ENCODE measurements at regions not wholly inside any gene's neighbourhood (a gene's known extent, or its start where the extent isn't known, plus 50 kb on each side); places are given as distances from the start of the nearest gene placed in this dataset.

DNA sequence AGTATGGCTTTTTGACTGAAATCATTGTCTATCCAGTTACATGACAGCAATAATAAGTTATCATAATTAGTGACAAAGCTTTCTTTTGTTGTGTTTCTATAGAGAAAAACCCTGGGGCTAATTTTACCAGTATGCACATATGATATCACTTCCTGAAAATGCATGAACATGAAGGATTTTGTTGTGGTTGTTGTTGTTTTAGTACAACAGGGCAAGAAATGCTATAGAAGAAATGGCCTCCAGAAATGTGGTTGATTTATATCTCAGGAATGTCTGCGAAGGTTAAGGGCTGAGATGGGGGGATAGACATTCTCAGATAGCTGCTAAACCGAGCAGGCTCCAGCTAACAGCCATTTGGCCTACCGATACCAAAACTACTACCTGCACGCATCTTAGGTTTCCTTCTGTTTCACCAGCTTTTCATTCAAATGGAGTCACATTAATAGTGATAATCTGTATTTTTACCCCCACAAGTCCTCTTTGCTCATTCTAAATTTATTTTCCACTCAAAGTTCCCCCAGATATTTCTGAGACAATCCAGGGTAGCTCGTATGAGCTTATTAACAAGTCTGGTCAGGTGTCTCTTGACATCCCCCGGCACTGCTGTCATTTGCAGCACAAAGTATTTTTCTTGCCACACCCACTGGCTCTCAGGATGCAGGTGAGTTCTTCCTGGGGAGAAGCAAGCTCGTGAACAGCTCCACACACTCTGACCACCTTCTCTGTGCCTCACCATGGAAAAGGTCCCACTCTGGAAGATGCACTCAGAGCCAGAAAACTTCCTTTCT is 232.4 kb upstream of the GAS1 start:
- Histone ChIP-seq H3K27ac (no peak overlapping the region), H3K4me3 (no peak overlapping the region), H3K4me1 (no peaks in the 10 kb centered on the region), H3K9me3 (no peaks in the 10 kb centered on the region), H3K27me3 (ENCODE audit: low read depth) (no peaks in the 10 kb centered on the region), H3K36me3 (no peaks in the 10 kb centered on the region)
- no peak for ATAC-seq
- intact Hi-C loops (cut with DNase I) = no loop called here
- TF ChIP-seq, protein P1, sequence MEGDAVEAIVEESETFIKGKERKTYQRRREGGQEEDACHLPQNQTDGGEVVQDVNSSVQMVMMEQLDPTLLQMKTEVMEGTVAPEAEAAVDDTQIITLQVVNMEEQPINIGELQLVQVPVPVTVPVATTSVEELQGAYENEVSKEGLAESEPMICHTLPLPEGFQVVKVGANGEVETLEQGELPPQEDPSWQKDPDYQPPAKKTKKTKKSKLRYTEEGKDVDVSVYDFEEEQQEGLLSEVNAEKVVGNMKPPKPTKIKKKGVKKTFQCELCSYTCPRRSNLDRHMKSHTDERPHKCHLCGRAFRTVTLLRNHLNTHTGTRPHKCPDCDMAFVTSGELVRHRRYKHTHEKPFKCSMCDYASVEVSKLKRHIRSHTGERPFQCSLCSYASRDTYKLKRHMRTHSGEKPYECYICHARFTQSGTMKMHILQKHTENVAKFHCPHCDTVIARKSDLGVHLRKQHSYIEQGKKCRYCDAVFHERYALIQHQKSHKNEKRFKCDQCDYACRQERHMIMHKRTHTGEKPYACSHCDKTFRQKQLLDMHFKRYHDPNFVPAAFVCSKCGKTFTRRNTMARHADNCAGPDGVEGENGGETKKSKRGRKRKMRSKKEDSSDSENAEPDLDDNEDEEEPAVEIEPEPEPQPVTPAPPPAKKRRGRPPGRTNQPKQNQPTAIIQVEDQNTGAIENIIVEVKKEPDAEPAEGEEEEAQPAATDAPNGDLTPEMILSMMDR (IDR thresholded peaks at IDR 0.05) = no peak
- DNase-seq = no peak

DNA sequence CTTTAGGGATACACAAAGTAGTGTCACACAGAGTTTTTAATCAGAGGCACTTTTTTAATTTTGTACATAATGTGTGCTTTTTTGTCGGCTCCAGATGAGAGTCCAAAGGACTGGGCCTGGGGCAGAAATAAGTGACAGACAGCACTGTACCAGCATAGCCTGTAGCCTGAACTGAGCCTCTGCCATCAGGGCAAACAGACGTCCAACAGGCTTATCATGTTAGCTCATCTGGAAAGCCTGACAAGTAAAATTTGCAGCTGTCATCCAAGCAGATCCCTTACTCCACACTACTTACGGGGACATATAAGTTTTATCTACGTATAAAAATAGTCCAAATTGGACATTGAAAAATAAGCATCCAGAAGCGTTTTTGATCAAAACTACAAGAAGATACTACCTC is 233.1 kb upstream of the GAS1 start:
- DNase-seq (no peak), ATAC-seq (no peak)
- Histone ChIP-seq H3K27ac (no peak overlapping the region), H3K9me3 (no peaks in the 10 kb centered on the region), H3K4me1 (no peaks in the 10 kb centered on the region), H3K4me3 (no peak overlapping the region), H3K27me3 (ENCODE audit: low read depth) (no peaks in the 10 kb centered on the region), H3K36me3 (no peaks in the 10 kb centered on the region)
- TF ChIP-seq, protein P1 (IDR thresholded peaks at IDR 0.05) = no peak
- intact Hi-C loops (cut with DNase I) = no loop called here

DNA sequence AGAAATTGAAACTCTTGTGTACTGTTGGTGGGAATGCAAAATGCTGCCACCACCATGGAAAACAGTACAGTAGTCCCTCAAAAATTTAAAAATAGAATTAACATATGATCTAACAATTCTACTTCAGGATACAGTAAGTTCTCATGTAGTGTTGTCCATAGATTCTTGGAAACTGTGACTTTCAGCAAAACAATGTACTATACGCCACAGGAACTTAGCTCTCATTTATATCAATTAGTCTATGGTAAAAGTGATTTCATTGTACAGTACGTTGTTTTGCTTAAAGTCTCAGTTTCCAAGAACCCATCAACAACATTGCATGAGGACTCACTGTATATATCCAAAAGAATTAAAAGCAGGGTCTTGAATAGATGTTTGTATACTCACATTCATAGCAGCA is 233.5 kb upstream of the GAS1 start:
- Histone ChIP-seq H3K4me1 (no peaks in the 10 kb centered on the region), H3K9me3 (no peaks in the 10 kb centered on the region), H3K4me3 (no peak overlapping the region), H3K27me3 (ENCODE audit: low read depth) (no peaks in the 10 kb centered on the region), H3K36me3 (no peaks in the 10 kb centered on the region), H3K27ac (no peak overlapping the region)
- no peak for ATAC-seq
- DNase-seq = no peak
- TF ChIP-seq, protein P1 (IDR thresholded peaks at IDR 0.05) = no peak
- intact Hi-C loops (cut with DNase I) = no loop called here

DNA sequence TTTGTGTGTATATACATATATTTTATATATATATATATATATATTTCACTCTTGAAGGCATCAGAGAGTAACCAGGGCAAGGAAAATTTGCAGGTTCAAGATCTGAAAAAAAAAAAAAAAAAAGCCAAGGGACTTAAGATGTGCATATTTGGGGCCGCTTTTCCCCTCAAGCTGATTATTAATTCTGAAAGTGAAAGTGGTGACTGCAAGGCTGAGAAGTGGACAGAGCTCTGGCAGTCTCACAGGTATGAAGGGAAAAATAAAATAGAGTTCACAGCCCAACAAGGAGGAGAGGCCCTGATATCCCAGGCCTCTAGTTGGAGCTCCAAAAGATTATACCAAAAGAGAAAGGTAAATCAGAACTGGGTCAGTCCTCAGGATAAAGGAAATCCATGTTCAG is 234.4 kb upstream of the GAS1 start:
- intact Hi-C loops (cut with DNase I) = no loop called here
- Histone ChIP-seq H3K4me3 (no peak overlapping the region), H3K36me3 (no peaks in the 10 kb centered on the region), H3K27me3 (ENCODE audit: low read depth) (no peaks in the 10 kb centered on the region), H3K4me1 (no peaks in the 10 kb centered on the region), H3K27ac (no peak overlapping the region), H3K9me3 (no peaks in the 10 kb centered on the region)
- ATAC-seq (no peak), DNase-seq (no peak)
- TF ChIP-seq, protein P1 (IDR thresholded peaks at IDR 0.05) = no peak

DNA sequence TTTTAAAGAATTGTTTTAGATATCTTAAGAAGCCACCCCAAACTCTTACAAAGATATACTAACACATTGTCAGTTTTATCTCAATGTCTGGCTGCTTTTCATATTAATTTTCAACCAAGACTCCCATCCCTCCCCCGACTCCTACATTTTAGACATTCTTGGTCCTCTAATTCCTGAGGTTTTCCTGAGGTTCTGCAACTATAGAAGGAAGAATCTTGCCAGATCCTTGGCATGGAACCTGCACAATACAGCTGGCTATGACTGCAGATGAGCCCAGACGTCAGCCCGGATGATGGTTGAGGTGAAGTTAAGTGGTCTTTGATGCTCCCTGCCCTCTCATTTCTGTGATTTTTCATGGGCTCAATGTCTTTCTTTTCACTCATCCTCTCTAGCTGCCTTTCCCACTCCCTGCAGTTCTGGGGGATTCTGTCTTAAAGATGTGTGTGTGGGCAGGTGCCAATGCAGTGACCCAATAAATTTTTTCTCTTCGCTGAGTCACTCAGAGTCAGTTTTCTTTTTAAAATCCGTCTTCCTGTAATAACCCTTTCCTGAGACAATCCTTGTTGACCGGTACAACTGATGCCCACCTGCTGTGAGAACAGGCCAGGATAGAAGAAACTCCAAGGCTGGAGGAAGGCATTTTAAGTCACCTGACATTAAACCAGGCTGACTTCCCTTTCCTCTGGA is 237.8 kb upstream of the GAS1 start:
- H3K4me1 ChIP-seq = no peaks in the 10 kb centered on the region
- TF ChIP-seq, protein P1 (IDR thresholded peaks at IDR 0.05) = no peak
- no peaks in the 10 kb centered on the region for H3K9me3 ChIP-seq
- H3K27ac ChIP-seq = no peak overlapping the region
- no peak overlapping the region for H3K4me3 ChIP-seq
- DNase-seq (no peak), ATAC-seq (no peak)
- intact Hi-C loops (cut with DNase I) = no loop called here
- H3K36me3 ChIP-seq = no peaks in the 10 kb centered on the region
- H3K27me3 ChIP-seq (ENCODE audit: low read depth) = no peaks in the 10 kb centered on the region
